ENCODE measurements at regions not wholly inside any gene's neighbourhood (a gene's known extent, or its start where the extent isn't known, plus 50 kb on each side); places are given as distances from the start of the nearest gene placed in this dataset.

- no peak for TF ChIP-seq CTCF (IDR thresholded peaks at IDR 0.05)
- no peak for TF ChIP-seq POLR2A (IDR thresholded peaks at IDR 0.05)
Measured at GRCh38 chr2:12089001-12089400, 342.6 kb downstream of the LPIN1 start.
